Adipocyte (in vitro differentiated cells): ENCODE measurements at regions not wholly inside any gene's neighbourhood (a gene's known extent, or its start where the extent isn't known, plus 50 kb on each side); places are given as distances from the start of the nearest gene placed in this dataset.

Experiments
- DNase-seq: peaks from one replicate; pipeline ENCODE4 v3.0.0-alpha.2; 2015; ENCODE audit warnings: low read depth
- H3K27me3 ChIP-seq: replicated peaks from 2 replicates; pipeline ENCODE4 v1.7.0; 2013; ENCODE audit warnings: mild to moderate bottlenecking, low read length, moderate library complexity; ENCODE audit not compliant: control insufficient read depth, insufficient read depth
- H3K36me3 ChIP-seq: 2 replicates; pipeline ENCODE4 v1.7.0; 2013; ENCODE audit warnings: low read length, mild to moderate bottlenecking, moderate library complexity; ENCODE audit not compliant: control insufficient read depth, insufficient read depth, severe bottlenecking
- H3K4me1 ChIP-seq: 2 replicates; pipeline ENCODE4 v1.7.0; 2013; ENCODE audit warnings: mild to moderate bottlenecking, low read length, moderate library complexity; ENCODE audit not compliant: control insufficient read depth, insufficient read depth
- H3K4me3 ChIP-seq: 2 replicates; pipeline ENCODE4 v1.7.0; 2013; ENCODE audit warnings: mild to moderate bottlenecking, low read length, moderate library complexity
- H3K9ac ChIP-seq: 2 replicates; pipeline ENCODE4 v1.7.0; 2013; ENCODE audit warnings: mild to moderate bottlenecking, low read length, moderate library complexity
- H3K9me3 ChIP-seq: 2 replicates; pipeline ENCODE4 v1.7.0; 2013; ENCODE audit warnings: mild to moderate bottlenecking, low read length, moderate library complexity; ENCODE audit not compliant: control insufficient read depth

DNA sequence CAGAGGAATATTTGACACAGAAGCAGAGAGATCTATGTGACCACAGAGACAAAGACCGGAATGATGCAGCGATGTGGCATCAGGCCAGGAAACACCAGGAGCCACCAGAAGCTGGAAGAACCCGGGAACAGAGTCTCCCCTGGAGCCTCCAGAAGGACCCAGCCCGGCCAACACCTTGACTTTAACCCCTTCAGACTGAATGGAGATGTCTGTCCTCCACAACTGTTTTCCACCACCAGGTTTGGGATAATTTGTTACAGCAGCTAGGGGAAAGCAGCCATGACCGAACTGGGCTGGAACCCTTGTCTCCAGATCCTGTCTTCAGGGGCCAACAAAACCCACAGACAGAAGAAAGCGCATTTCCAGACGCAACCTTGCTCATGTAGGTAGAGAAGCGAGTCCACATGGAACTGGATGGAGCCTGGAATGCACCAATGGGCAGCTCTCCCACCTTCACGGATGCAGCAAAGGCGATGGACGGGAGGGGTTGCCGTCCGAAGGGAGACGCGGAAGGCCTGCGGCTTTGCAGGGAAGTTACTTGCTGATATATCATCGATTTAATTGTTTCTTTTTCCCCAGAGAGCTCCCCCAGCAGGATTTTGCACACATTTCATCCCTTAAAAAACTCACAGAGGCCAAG lies 396.6 kb downstream of the NPHP4 start:
- Histone ChIP-seq H3K4me3 (no peak overlapping the region), H3K9me3 (peaks cover 4% of the 10 kb centered on the region), H3K4me1 (peaks cover 5% of the 10 kb centered on the region), H3K27me3 (peaks cover 10% of the 10 kb centered on the region), H3K36me3 (no peaks in the 10 kb centered on the region), H3K9ac (no peak overlapping the region)
- DNase-seq = no peak

- peaks cover 9% of the 10 kb centered on the region for H3K9me3 ChIP-seq
- DNase-seq = no peak
- peaks cover 8% of the 10 kb centered on the region for H3K27me3 ChIP-seq
These were observed 397.9 kb downstream of the NPHP4 start for GRCh38 chr1:5594056-5594956.

DNA sequence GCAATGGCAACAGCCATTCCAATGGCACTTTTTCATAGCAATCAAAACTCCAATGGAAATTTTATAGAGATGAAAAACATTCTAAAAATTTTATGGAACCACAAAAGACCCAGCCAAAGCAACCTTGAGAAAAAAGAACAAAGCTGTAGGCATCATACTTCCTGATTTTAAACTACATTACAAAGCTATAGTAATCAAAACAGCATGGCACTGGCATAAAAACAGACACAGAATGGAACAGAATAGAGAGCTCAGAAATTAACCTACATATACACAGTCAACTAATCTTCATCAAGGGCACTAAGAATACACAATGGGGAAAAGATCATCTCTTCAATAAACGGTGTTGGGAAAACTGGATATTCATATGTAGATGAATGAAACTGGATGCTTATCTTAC lies 401.5 kb downstream of the NPHP4 start:
- Histone ChIP-seq H3K36me3 (no peaks in the 10 kb centered on the region), H3K4me1 (no peaks in the 10 kb centered on the region), H3K4me3 (no peak overlapping the region), H3K27me3 (peaks cover 8% of the 10 kb centered on the region), H3K9ac (no peak overlapping the region), H3K9me3 (peaks cover 9% of the 10 kb centered on the region)
- no peak for DNase-seq

More at GRCh38 chr1:5594056-5594956, 397.9 kb downstream of the NPHP4 start:
- Histone ChIP-seq H3K4me1 (peaks cover 5% of the 10 kb centered on the region), H3K36me3 (no peaks in the 10 kb centered on the region), H3K9ac (no peak overlapping the region), H3K4me3 (no peak overlapping the region)

- Histone ChIP-seq H3K4me1 (no peaks in the 10 kb centered on the region), H3K27me3 (no peaks in the 10 kb centered on the region), H3K4me3 (no peak overlapping the region), H3K9me3 (peaks cover 9% of the 10 kb centered on the region), H3K36me3 (no peaks in the 10 kb centered on the region), H3K9ac (no peak overlapping the region)
- no peak for DNase-seq
These were observed 405.6 kb downstream of the NPHP4 start for GRCh38 chr1:5586629-5587028.

DNA sequence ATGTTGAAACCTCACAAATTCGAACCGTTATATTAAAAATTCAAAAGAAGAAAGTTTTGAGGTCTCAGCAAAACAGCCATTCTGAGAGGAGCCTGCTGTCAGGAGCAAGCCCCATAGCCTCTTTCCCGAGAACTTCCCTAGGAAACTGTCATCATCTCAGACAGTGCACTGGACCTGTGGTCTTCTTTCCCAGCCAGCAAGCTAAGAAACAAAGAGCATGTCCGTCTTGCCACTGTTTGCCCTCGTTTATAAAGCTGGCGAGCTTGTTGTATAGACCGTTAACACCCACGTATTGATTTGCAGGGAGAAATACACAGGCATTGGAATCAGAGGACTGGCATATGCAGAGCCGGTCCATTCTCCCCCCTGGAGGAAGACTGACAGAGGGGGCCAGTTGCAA lies 407.0 kb downstream of the NPHP4 start:
- Histone ChIP-seq H3K9me3 (peaks cover under 1% of the 10 kb centered on the region), H3K4me3 (no peak overlapping the region), H3K27me3 (no peaks in the 10 kb centered on the region), H3K4me1 (no peaks in the 10 kb centered on the region), H3K36me3 (no peaks in the 10 kb centered on the region), H3K9ac (no peak overlapping the region)
- no peak for DNase-seq

GRCh38 chr1:5580926-5581325 lies 411.3 kb downstream of the NPHP4 start:
- Histone ChIP-seq H3K9ac (no peak overlapping the region), H3K27me3 (no peaks in the 10 kb centered on the region), H3K36me3 (no peaks in the 10 kb centered on the region), H3K4me3 (no peak overlapping the region), H3K9me3 (no peaks in the 10 kb centered on the region), H3K4me1 (no peaks in the 10 kb centered on the region)
- DNase-seq = no peak

GRCh38 chr1:5579966-5580365 lies 412.3 kb downstream of the NPHP4 start:
- no peak for DNase-seq
- Histone ChIP-seq H3K4me1 (no peaks in the 10 kb centered on the region), H3K9ac (no peak overlapping the region), H3K36me3 (no peaks in the 10 kb centered on the region), H3K27me3 (no peaks in the 10 kb centered on the region), H3K4me3 (no peak overlapping the region), H3K9me3 (no peaks in the 10 kb centered on the region)

DNA sequence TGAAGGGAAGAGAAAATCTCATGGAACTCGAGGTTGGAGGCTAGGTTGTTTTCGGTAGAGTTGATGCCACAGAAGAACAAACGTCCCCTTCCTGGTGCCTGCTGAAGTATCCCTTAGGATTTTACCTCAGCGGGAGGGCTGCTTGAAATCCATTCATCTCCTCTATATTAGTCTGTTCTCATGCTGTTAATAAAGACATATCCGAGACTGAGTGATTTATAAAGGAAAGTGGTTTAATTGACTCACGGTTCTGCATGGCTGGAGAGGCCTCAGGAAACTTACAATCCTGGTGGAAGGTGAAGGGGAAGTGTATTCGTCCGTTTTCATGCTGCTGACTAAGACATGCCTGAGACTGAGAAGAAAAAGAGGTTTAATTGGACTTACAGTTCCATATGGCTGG lies 413.5 kb downstream of the NPHP4 start:
- H3K36me3 ChIP-seq = no peaks in the 10 kb centered on the region
- H3K4me3 ChIP-seq = no peak overlapping the region
- H3K9ac ChIP-seq = no peak overlapping the region
- no peak for DNase-seq
- H3K9me3 ChIP-seq = no peaks in the 10 kb centered on the region
- H3K27me3 ChIP-seq = no peaks in the 10 kb centered on the region
- H3K4me1 ChIP-seq = no peaks in the 10 kb centered on the region

DNA sequence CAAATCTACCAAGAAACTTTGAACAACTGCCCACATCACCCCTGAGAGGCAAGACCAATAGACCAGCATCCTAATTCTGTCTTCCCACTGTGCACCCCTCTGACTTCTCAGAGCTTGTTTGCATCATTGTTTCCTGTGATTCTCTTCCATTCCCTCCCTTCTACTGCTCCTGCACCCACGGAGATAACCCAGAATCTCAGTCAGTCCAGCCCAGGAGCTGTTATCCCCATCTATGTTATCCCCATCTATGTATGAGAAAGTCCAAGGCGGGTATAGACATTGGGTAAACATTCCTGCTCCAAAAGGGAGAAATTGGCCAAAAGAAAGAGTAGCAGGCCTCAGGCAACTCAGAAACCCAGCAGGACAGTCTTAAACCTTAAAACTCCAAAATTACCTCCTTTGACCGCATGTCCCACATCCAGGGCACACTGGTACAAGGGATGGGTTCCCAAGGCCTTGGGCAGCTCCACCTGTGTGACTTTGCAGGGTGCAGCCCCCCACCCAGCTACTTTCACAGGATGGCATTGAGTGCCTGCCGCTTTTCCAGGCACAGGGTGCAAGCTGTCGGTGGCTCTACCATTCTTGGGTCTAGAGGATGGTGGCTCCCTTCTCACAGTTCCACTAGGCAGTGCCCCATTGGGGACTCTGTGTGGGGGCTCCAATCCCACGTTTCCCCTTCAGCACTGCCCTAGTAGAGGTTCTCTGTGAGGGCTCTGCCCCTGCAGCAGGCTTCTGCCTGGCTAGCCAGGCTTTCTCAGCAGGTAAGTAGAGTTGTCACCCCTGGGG lies 414.8 kb downstream of the NPHP4 start:
- H3K4me1 ChIP-seq = no peaks in the 10 kb centered on the region
- no peak for DNase-seq
- H3K36me3 ChIP-seq = no peaks in the 10 kb centered on the region
- no peaks in the 10 kb centered on the region for H3K27me3 ChIP-seq
- no peak overlapping the region for H3K9ac ChIP-seq
- H3K4me3 ChIP-seq = no peak overlapping the region
- H3K9me3 ChIP-seq = no peaks in the 10 kb centered on the region

- H3K9me3 ChIP-seq = no peaks in the 10 kb centered on the region
- DNase-seq = no peak
- H3K4me1 ChIP-seq = no peaks in the 10 kb centered on the region
- H3K4me3 ChIP-seq = no peak overlapping the region
- H3K27me3 ChIP-seq = no peaks in the 10 kb centered on the region
- H3K9ac ChIP-seq = no peak overlapping the region
- H3K36me3 ChIP-seq = no peaks in the 10 kb centered on the region
These were observed 415.6 kb downstream of the NPHP4 start for GRCh38 chr1:5576673-5577065.

DNA sequence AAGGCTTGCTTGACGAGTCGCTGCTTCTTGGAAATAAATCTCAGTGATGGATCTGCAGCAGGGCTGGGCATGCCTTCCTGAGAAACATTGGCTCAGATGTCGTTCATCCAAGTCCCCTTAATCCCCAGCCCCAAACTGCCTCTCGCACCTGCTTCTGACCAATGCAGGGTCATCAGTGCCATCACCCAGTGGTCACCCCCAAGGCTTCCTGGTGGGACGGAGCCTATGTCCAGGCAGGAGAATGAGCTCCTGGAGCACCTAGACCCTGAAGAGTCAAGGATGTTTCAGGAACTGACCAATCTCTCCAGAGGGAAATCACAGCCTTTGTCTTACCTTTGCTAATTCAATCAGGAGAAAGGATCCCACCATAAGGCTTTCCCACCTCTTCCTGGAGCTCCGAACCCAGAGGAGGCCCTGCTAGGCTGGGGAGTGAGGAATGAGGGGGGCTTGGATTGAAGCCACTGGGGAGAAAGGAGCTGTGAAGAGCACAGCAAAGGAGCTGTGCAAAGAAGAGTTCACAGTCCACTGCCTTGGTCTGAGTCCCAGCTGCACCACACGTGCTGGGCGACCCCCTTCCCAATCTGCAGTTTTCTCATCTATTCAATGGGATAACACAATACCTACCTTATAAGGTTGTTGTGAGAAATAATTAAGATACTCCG lies 416.1 kb downstream of the NPHP4 start:
- Histone ChIP-seq H3K4me1 (no peaks in the 10 kb centered on the region), H3K9me3 (no peaks in the 10 kb centered on the region), H3K4me3 (no peak overlapping the region), H3K9ac (no peak overlapping the region), H3K36me3 (no peaks in the 10 kb centered on the region), H3K27me3 (no peaks in the 10 kb centered on the region)
- DNase-seq = no peak
